ENCODE measurements at regions not wholly inside any gene's neighbourhood (a gene's known extent, or its start where the extent isn't known, plus 50 kb on each side); places are given as distances from the start of the nearest gene placed in this dataset.

GRCh38 chr5:71939452-71940230 is 167.6 kb upstream of the MAP1B start:
- TF ChIP-seq CTCF (IDR thresholded peaks at IDR 0.05) (no peak), POLR2A (IDR thresholded peaks at IDR 0.05) (no peak)
